ENCODE measurements at regions not wholly inside any gene's neighbourhood (a gene's known extent, or its start where the extent isn't known, plus 50 kb on each side); places are given as distances from the start of the nearest gene placed in this dataset.

DNA sequence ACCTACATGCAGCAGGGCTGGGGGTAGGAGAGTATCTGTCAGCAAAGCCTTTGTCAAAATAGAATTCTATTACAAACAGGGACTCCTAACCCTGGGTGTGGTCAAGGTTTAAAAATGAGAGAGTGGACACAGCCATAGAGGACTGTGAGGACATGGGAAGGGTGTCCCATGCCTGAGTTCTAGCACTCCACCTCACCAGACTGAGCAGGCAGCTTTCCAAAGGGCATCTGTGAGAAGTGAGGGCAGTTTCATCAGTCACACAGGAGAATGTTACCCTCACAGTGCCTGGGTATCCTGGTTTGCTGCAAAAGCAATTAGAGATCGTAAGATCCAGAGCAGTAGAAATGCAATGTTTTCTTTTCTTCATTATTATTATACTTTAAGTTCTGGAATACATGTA is 174.9 kb upstream of the UBL3 start:
- Mint-ChIP-seq H3K4me1 (peaks cover 0 to 10% (median 0%) of the 10 kb centered on the region in 3 donors), H3K9me3 (no peaks in the 10 kb centered on the region), H3K27ac (no peak overlapping the region), H3K36me3 (no peaks in the 10 kb centered on the region), H3K27me3 (no peaks in the 10 kb centered on the region), H3K4me3 (no peak overlapping the region)
- ATAC-seq (replicated peaks in 1 of 4) (no peak), DNase-seq (no peak)
- POLR2A ChIA-PET = no interaction called here
- Histone ChIP-seq H3K9me3 (no peaks in the 10 kb centered on the region), H3K27ac (ENCODE audit: low read length) (no peak overlapping the region), H3K4me3 (ENCODE audit: control insufficient read depth in 1 of 2, extremely low read depth in 1 of 2, low read length in 1 of 2) (no peak overlapping the region), H3K4me1 (ENCODE audit: control insufficient read depth in 1 of 2, extremely low read depth in 1 of 2, insufficient read depth in 2 of 2, low read length in 2 of 2) (no peaks in the 10 kb centered on the region), H3K36me3 (ENCODE audit: control insufficient read depth in 2 of 2, extremely low read depth in 1 of 2, insufficient read depth in 1 of 2, low read length in 1 of 2) (no peaks in the 10 kb centered on the region), H3K27me3 (replicated peaks in 1 of 2; ENCODE audit: control insufficient read depth in 2 of 2, extremely low read depth in 1 of 2, insufficient read depth in 2 of 2, low read length in 1 of 2) (no peaks in the 10 kb centered on the region)
- no CpG with 5 or more reads among the region's 1 CpG for WGBS (ENCODE audit: insufficient coverage)
- CTCF ChIA-PET = no interaction called here

- CTCF ChIA-PET = no interaction called here
These were observed 173.9 kb upstream of the UBL3 start for GRCh38 chr13:30024125-30024865.

DNA sequence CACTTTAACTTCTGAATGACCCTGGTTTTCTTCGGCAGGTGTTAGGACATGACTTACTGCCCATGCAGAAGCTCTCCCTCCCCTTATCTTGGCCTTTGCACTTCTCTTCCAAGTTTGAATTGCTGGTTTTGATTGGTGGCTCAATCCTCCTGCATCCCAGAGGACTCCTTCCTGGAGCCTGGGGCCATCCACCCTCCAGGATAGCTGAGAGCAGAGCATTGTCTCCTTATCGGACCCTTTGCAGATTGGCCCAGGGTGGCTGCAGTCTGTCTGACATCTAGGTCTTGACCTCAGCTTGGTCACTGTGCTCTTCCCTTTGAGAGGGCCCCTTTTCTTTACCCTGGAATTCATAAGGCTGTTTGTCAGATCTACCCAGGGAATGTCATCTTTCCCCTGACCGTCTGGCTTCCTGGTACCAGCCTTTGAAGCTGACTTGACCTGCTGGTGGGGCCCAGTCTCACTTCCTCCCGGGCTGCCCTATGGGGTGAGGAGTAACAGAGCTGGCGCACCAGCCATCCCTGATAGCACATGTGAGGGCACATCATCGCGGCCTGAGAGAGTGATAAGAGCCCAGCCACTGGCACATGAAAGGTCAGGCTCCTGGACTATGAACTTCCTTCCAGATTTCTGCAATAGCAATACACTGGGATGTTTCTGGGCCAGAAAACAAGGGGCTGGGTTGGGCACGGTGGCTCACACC is 172.9 kb upstream of the UBL3 start:
- Histone ChIP-seq H3K4me3 (ENCODE audit: control insufficient read depth in 1 of 2, extremely low read depth in 1 of 2, low read length in 1 of 2) (no peak overlapping the region), H3K27me3 (replicated peaks in 1 of 2; ENCODE audit: control insufficient read depth in 2 of 2, extremely low read depth in 1 of 2, insufficient read depth in 2 of 2, low read length in 1 of 2) (peaks cover 0 to 8% of the 10 kb centered on the region in 2 experiments), H3K27ac (ENCODE audit: low read length) (no peak overlapping the region), H3K9me3 (no peaks in the 10 kb centered on the region), H3K4me1 (ENCODE audit: control insufficient read depth in 1 of 2, extremely low read depth in 1 of 2, insufficient read depth in 2 of 2, low read length in 2 of 2) (no peaks in the 10 kb centered on the region), H3K36me3 (ENCODE audit: control insufficient read depth in 2 of 2, extremely low read depth in 1 of 2, insufficient read depth in 1 of 2, low read length in 1 of 2) (no peaks in the 10 kb centered on the region)
- Mint-ChIP-seq H3K27me3 (no peaks in the 10 kb centered on the region), H3K36me3 (no peaks in the 10 kb centered on the region), H3K4me3 (no peak overlapping the region), H3K27ac (no peak overlapping the region), H3K4me1 (peaks cover 0 to 7% (median 0%) of the 10 kb centered on the region in 3 donors), H3K9me3 (no peaks in the 10 kb centered on the region)
- CTCF ChIA-PET = no interaction called here
- WGBS (ENCODE audit: insufficient coverage) = 88% methylated on average over 7 of the region's 8 CpGs
- POLR2A ChIA-PET = no interaction called here
- DNase-seq (no peak), ATAC-seq (replicated peaks in 1 of 4) (no peak)

More at GRCh38 chr13:30024125-30024865, 173.9 kb upstream of the UBL3 start:
- Mint-ChIP-seq H3K4me3 (no peak overlapping the region), H3K27ac (no peak overlapping the region), H3K9me3 (no peaks in the 10 kb centered on the region), H3K27me3 (no peaks in the 10 kb centered on the region), H3K4me1 (peaks cover 0 to 10% (median 0%) of the 10 kb centered on the region in 3 donors), H3K36me3 (no peaks in the 10 kb centered on the region)
- Histone ChIP-seq H3K9me3 (no peaks in the 10 kb centered on the region), H3K4me1 (ENCODE audit: control insufficient read depth in 1 of 2, extremely low read depth in 1 of 2, insufficient read depth in 2 of 2, low read length in 2 of 2) (no peaks in the 10 kb centered on the region), H3K36me3 (ENCODE audit: control insufficient read depth in 2 of 2, extremely low read depth in 1 of 2, insufficient read depth in 1 of 2, low read length in 1 of 2) (no peaks in the 10 kb centered on the region), H3K4me3 (ENCODE audit: control insufficient read depth in 1 of 2, extremely low read depth in 1 of 2, low read length in 1 of 2) (no peak overlapping the region), H3K27me3 (replicated peaks in 1 of 2; ENCODE audit: control insufficient read depth in 2 of 2, extremely low read depth in 1 of 2, insufficient read depth in 2 of 2, low read length in 1 of 2) (peaks cover 0 to under 1% of the 10 kb centered on the region in 2 experiments), H3K27ac (ENCODE audit: low read length) (no peak overlapping the region)
- DNase-seq (no peak), ATAC-seq (replicated peaks in 1 of 4) (no peak)
- 92% methylated on average over 4 of the region's 8 CpGs for WGBS (ENCODE audit: insufficient coverage)
- POLR2A ChIA-PET = no interaction called here

GRCh38 chr13:30022796-30023195 is 172.4 kb upstream of the UBL3 start:
- DNase-seq (no peak), ATAC-seq (replicated peaks in 1 of 4) (no peak)
- 100% methylated on average over 2 of the region's 2 CpGs for WGBS (ENCODE audit: insufficient coverage)
- Mint-ChIP-seq H3K36me3 (no peaks in the 10 kb centered on the region), H3K27ac (no peak overlapping the region), H3K4me1 (peaks cover 0 to 2% (median 0%) of the 10 kb centered on the region in 3 donors), H3K27me3 (peaks cover 0 to under 1% of the 10 kb centered on the region in 2 donors), H3K4me3 (no peak overlapping the region), H3K9me3 (no peaks in the 10 kb centered on the region)
- H3K27me3 ChIP-seq (replicated peaks in 1 of 2; ENCODE audit: control insufficient read depth in 2 of 2, extremely low read depth in 1 of 2, insufficient read depth in 2 of 2, low read length in 1 of 2) = peaks cover 0 to 8% of the 10 kb centered on the region in 2 experiments
- no peak overlapping the region for H3K4me3 ChIP-seq (ENCODE audit: control insufficient read depth in 1 of 2, extremely low read depth in 1 of 2, low read length in 1 of 2)
- CTCF ChIA-PET = no interaction called here
- H3K4me1 ChIP-seq (ENCODE audit: control insufficient read depth in 1 of 2, extremely low read depth in 1 of 2, insufficient read depth in 2 of 2, low read length in 2 of 2) = no peaks in the 10 kb centered on the region
- no peaks in the 10 kb centered on the region for H3K9me3 ChIP-seq
- no peak overlapping the region for H3K27ac ChIP-seq (ENCODE audit: low read length)
- POLR2A ChIA-PET = no interaction called here
- H3K36me3 ChIP-seq (ENCODE audit: control insufficient read depth in 2 of 2, extremely low read depth in 1 of 2, insufficient read depth in 1 of 2, low read length in 1 of 2) = no peaks in the 10 kb centered on the region

DNA sequence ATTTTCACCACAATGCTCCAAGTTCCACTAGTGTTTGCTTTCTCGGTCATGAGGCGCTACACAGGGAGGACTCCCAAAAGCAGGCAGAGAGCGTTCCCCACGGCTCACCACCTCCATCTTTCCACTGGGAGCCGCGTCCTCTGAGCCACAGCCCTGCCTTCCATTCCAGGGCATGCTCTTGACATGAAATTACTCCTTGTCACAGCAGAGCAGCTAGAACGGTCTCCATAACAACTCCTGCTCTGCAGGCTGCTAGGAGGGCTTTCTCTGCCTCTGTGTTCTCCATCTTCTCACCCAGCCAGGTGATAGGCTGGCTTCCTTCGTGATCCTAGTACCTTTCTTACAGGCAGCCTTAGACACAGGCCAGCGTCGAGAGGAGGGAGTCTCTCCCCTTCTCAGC is 171.8 kb upstream of the UBL3 start:
- ChIA-PET CTCF (no interaction called here), POLR2A (no interaction called here)
- Histone ChIP-seq H3K27ac (ENCODE audit: low read length) (no peak overlapping the region), H3K27me3 (replicated peaks in 1 of 2; ENCODE audit: control insufficient read depth in 2 of 2, extremely low read depth in 1 of 2, insufficient read depth in 2 of 2, low read length in 1 of 2) (peaks cover 0 to 8% of the 10 kb centered on the region in 2 experiments), H3K4me3 (ENCODE audit: control insufficient read depth in 1 of 2, extremely low read depth in 1 of 2, low read length in 1 of 2) (no peak overlapping the region), H3K9me3 (no peaks in the 10 kb centered on the region), H3K4me1 (ENCODE audit: control insufficient read depth in 1 of 2, extremely low read depth in 1 of 2, insufficient read depth in 2 of 2, low read length in 2 of 2) (no peaks in the 10 kb centered on the region), H3K36me3 (ENCODE audit: control insufficient read depth in 2 of 2, extremely low read depth in 1 of 2, insufficient read depth in 1 of 2, low read length in 1 of 2) (no peaks in the 10 kb centered on the region)
- Mint-ChIP-seq H3K36me3 (no peaks in the 10 kb centered on the region), H3K9me3 (no peaks in the 10 kb centered on the region), H3K27ac (no peak overlapping the region), H3K27me3 (peaks cover 0 to 3% of the 10 kb centered on the region in 2 donors), H3K4me3 (no peak overlapping the region), H3K4me1 (no peaks in the 10 kb centered on the region)
- DNase-seq (no peak), ATAC-seq (replicated peaks in 1 of 4) (no peak)
- WGBS (ENCODE audit: insufficient coverage) = 90% methylated on average over 8 of the region's 10 CpGs

DNA sequence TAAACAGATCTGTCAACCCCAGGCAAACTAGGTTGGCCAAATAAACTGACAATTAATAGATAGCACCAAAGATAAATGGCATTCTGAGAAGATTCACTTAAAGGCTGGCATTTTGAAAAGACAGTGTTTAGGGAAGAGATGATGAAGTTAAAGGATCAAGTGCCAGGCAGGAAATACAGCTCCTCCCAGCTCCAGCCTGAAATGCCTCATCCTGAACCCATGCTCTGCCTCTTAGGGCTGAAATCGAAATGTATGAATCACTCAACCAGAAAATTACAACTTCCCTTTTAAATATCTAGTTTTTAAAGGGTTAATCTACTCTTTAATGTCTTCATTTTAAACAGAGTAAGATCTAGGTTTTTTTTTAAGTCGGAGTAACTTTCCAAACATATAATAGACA is 171.2 kb upstream of the UBL3 start:
- POLR2A ChIA-PET = no interaction called here
- H3K36me3 ChIP-seq (ENCODE audit: control insufficient read depth in 2 of 2, extremely low read depth in 1 of 2, insufficient read depth in 1 of 2, low read length in 1 of 2) = no peaks in the 10 kb centered on the region
- H3K4me3 Mint-ChIP-seq = no peak overlapping the region
- no peak overlapping the region for H3K27ac Mint-ChIP-seq
- H3K4me3 ChIP-seq (ENCODE audit: control insufficient read depth in 1 of 2, extremely low read depth in 1 of 2, low read length in 1 of 2) = no peak overlapping the region
- H3K4me1 Mint-ChIP-seq = no peaks in the 10 kb centered on the region
- H3K27me3 Mint-ChIP-seq = peaks cover 0 to 3% of the 10 kb centered on the region in 2 donors
- no peak overlapping the region for H3K27ac ChIP-seq (ENCODE audit: low read length)
- WGBS (ENCODE audit: insufficient coverage) = no CpG with 5 or more reads among the region's 2 CpGs
- peaks cover 0 to 8% of the 10 kb centered on the region in 2 experiments for H3K27me3 ChIP-seq (replicated peaks in 1 of 2; ENCODE audit: control insufficient read depth in 2 of 2, extremely low read depth in 1 of 2, insufficient read depth in 2 of 2, low read length in 1 of 2)
- no peak for ATAC-seq (replicated peaks in 1 of 4)
- H3K4me1 ChIP-seq (ENCODE audit: control insufficient read depth in 1 of 2, extremely low read depth in 1 of 2, insufficient read depth in 2 of 2, low read length in 2 of 2) = no peaks in the 10 kb centered on the region
- DNase-seq = no peak
- CTCF ChIA-PET = no interaction called here
- no peaks in the 10 kb centered on the region for H3K9me3 Mint-ChIP-seq
- H3K9me3 ChIP-seq = no peaks in the 10 kb centered on the region
- H3K36me3 Mint-ChIP-seq = no peaks in the 10 kb centered on the region

Measured in T-cell (primary cell).